Panc1 (cell line): ENCODE measurements at regions not wholly inside any gene's neighbourhood (a gene's known extent, or its start where the extent isn't known, plus 50 kb on each side); places are given as distances from the start of the nearest gene placed in this dataset.

Experiments used
- CTCF ChIP-seq: fragments of 450-650 bp; IDR thresholded peaks from 2 replicates; pipeline ENCODE4 v1.5.1; 2017; ENCODE audit warnings: mild to moderate bottlenecking
- TCF7L2 ChIP-seq: IDR thresholded peaks from 2 replicates; pipeline ENCODE4 v1.6.1; 2011; ENCODE audit warnings: mild to moderate bottlenecking, low read depth, low read length, inconsistent platforms

GRCh38 chr9:74173284-74173683 is 323.9 kb upstream of the RORB start:
- TF ChIP-seq CTCF (no peak), TCF7L2 (no peak)
